GM12891 (cell line): ENCODE measurements at regions not wholly inside any gene's neighbourhood (a gene's known extent, or its start where the extent isn't known, plus 50 kb on each side); places are given as distances from the start of the nearest gene placed in this dataset.

Source experiments
- DNase-seq: peaks from one replicate; pipeline ENCODE4 v3.0.0; 2011; ENCODE audit warnings: low spot score; ENCODE audit not compliant: insufficient read length
- FAIRE-seq: peaks from 2 replicates; lab custom pipeline; 2011; peaks lifted over from hg19 to GRCh38; lab: Jason Lieb, UNC
- PAX5 ChIP-seq: IDR thresholded peaks from 2 replicates; pipeline ENCODE4 v1.6.1; 2011; ENCODE audit warnings: low read length, moderate library complexity, mild to moderate bottlenecking; ENCODE audit not compliant: insufficient read depth, severe bottlenecking
- POLR2A ChIP-seq: IDR thresholded peaks from 2 replicates; pipeline ENCODE4 v1.6.1; 2011; ENCODE audit warnings: low read depth, low read length, control low read depth
- POLR2AphosphoS5 ChIP-seq: IDR thresholded peaks from 2 replicates; pipeline ENCODE4 v1.6.1; 2011; ENCODE audit warnings: low read depth, low read length, control low read depth
- POU2F2 ChIP-seq: IDR thresholded peaks from 2 replicates; pipeline ENCODE4 v1.6.1; 2011; ENCODE audit warnings: low read depth, mild to moderate bottlenecking, control low read depth, low read length, moderate library complexity
- SPI1 ChIP-seq: IDR thresholded peaks from 2 replicates; pipeline ENCODE4 v1.6.1; 2011; ENCODE audit warnings: low read depth, low read length, control low read depth
- TAF1 ChIP-seq: IDR thresholded peaks from 2 replicates; pipeline ENCODE4 v1.6.1; 2011; ENCODE audit warnings: low read depth, low read length, control low read depth

DNA sequence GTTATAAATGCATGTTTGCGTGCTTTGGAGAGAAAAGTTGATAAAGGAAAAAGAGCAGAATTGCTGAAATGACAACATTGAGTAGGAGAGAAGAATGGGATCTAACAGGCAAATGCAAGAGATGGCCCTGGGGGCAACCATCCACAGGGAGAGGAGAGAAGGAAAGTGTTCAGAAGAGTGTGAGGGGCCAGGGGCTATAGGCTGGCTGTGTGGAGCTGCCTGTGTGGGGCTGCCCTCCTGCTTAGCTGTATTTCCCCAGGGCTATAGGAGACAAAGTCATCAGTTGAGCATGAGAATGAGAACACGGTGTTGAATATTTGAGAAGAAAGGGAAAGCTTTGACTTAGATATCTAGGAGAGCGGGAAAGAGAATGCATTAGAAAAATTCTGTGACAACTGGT, 572.0 kb downstream of the SOX11 start:
- FAIRE-seq (no peak), DNase-seq (no peak)
- no peak for TF ChIP-seq POLR2AphosphoS5
- TF ChIP-seq SPI1: no peak
- no peak for TF ChIP-seq POLR2A
- TF ChIP-seq TAF1: no peak
- TF ChIP-seq PAX5: no peak
- no peak for TF ChIP-seq POU2F2

DNA sequence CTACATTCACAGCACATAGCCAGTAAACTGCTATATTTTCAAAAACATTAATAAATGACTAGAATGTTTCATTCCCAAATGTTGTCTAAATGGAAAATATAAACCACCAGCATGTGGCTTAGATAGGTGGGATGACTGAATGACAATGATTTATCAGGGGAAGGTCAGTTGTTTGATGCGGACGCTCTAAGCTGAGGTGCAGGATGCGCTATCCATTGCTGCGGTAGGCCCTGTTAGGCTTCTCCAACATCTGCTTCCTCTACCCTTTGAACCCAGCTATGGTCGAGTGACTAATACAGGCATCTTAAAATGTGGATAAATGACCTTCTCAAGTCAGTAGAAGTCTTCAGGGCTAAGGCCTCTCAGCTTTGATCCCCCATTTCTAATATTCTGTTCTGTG, 584.2 kb downstream of the CMPK2 start:
- no peak for DNase-seq
- TF ChIP-seq TAF1 (no peak), POLR2AphosphoS5 (no peak), POU2F2 (no peak), POLR2A (no peak), SPI1 (no peak), PAX5 (no peak)
- FAIRE-seq: no peak

DNA sequence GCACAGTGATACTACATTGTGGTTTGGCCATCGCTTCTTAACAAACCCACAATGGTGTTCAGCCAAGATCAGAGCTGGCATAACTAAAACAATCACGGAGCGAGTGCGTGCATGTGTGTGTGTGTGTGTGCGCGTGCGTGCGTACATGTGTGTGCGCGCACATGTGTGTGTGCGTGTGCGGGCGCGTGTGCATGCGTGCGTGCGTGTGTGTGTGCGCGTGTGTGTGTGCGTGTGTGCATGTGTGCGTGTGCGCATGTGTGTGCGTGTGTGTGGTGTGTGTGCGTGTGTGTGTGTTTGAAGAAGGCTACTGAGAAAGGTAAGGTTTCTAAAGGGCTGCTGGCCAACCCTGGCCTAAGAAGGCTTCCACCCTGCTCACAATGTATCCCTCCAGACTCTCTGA, 582.4 kb downstream of the CMPK2 start:
- no peak for FAIRE-seq

DNA sequence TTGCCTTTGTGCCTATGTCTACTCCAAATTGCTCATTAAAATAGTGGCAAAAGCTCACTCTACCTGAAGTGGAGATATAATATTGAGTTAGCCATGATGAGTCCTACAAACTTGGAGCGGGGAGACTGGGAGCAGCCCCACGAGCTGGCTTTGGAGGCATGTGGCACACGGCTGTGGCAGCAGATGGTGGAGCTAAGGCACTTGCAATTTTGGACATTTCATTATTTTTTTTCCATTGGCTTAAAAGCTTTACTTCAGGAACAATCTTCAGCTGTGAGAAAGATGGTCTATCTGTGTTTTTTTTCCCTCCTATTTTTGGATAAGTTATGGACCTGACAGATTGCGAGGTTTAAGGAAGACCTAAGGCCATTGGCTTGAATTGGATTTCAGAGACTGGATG, 578.3 kb downstream of the CMPK2 start:
- FAIRE-seq (no peak), DNase-seq (no peak)
- TF ChIP-seq PAX5 (no peak), POLR2AphosphoS5 (no peak), TAF1 (no peak), POU2F2 (no peak), POLR2A (no peak), SPI1 (no peak)

More for the DNA sequence above, 582.4 kb downstream of the CMPK2 start:
- no peak for DNase-seq
- no peak for TF ChIP-seq POLR2A
- TF ChIP-seq POU2F2: no peak
- TF ChIP-seq POLR2AphosphoS5: no peak
- TF ChIP-seq PAX5: no peak

DNA sequence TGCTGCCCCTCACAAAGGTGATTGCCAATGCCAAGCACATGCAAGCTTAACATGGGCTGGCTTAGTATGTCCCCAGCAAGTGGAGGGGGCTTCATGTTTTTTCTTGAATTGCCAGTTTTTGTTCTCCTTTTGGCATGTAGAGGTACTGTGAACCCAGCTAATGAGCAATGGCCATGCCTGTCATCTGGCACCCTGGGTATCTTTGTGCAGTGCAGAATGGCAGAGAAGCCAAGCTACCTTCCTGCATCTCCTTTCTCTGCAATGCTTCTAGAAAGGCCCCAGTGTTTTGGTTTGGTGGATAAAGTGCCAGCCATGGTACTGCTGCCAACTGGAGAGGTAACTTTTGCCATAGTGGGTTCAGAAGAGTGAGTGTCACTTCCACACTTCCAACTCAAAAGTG, 576.9 kb downstream of the CMPK2 start:
- DNase-seq: no peak
- no peak for FAIRE-seq
- TF ChIP-seq POLR2A (no peak), POU2F2 (no peak), POLR2AphosphoS5 (no peak), TAF1 (no peak), SPI1 (no peak), PAX5 (no peak)

DNA sequence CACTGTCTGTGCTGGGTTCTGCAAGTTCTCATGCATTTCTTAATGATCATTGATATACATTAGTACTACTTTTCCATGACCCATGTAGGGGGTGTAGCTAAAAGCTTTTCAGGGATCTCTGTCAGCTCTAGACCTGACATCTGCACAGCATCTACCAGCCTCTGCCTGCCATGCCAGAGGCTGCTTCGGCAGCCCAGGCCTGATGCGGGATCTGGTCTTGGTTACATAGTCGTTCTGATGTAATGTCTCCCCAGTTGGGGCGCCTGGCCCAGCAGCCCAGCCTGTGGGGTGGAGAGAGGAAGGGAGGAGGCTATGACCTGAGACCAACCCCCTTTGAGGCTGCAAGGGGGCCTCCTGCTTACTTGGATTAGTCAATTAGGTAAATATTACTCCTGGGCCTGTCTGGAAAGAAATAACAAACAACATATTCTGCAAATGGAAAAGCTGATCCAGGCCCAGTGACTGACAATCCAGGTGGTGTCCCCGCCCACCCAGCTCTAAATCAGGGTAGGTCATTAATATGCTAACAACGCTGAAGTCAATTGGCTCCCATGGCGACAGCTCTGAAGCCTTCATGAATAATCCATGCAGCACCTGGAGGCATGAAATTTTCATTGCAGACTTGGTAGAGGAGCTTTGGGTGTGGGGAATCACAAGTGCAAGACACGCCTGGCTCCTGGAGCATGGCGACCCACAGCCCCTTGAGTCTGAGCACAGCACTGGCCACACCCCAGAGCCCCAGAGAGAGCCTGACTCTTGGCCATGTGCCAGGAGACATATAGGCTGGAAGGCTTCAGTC, 575.3 kb downstream of the CMPK2 start:
- DNase-seq (no peak), FAIRE-seq (no peak)
- TF ChIP-seq SPI1: no peak
- no peak for TF ChIP-seq POLR2A
- no peak for TF ChIP-seq TAF1
- TF ChIP-seq POU2F2: no peak
- no peak for TF ChIP-seq POLR2AphosphoS5
- TF ChIP-seq PAX5: no peak

DNA sequence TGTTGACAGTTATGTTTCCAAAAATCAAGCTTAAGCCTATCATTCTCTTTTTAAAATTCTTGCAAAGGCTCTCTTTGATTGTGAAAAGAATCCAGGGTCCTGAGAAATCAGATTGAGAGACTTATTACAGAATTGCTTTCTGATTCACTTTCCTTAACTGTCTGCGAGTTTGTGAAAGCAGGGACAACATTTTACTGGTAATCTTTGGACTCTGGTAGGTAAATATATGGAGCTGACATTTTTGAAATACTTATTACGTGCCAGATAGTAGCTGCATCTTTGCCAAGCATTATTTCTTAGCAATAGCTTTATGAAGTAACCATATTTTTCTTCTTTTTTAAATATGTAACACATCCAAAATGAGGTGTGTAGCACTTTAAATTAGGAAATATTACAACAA, 570.9 kb downstream of the CMPK2 start:
- TF ChIP-seq POLR2AphosphoS5: no peak
- TF ChIP-seq POU2F2: no peak
- no peak for TF ChIP-seq POLR2A
- no peak for TF ChIP-seq PAX5
- DNase-seq: no peak
- FAIRE-seq: no peak

DNA sequence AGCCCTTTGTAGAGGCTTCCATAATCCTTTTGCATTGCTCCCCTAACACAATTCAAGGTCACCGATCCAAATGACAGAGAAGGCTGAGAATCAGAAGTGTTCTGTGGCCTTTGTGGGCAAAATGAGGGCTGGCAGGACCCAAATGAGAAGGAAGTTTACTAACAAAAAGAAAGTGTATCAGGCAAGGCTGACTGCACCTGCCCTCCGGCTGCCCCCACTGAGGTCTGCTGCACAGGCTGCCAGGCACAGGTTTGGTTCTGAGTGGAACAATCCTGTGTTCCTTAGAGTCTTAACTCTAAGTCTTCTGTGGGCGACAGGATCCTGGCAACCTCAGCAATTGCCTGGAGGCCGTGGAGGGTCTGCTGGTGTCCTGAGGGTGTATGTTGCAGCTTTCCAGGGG, 568.5 kb downstream of the CMPK2 start:
- DNase-seq: no peak
- FAIRE-seq: no peak

DNA sequence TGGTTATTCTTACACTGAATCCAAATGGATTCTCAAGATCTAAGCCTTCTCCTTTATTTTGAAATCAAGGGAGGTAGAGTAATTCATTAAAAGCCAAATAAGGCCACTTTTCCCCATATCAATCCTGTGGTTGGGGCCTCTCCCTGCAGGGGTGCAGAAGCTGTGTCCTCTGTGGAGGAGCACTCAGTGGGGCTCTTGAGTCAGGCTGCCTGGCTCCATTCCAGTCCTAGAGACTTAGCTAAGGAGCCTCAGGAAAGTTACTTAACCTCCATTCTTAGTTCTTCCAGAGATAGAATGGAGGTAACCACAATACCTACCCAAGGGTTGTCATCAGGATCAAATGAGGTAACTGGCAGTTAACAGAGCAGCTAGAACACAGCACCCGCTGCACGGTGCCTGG, 564.3 kb downstream of the CMPK2 start:
- no peak for DNase-seq
- FAIRE-seq: no peak
- TF ChIP-seq POU2F2 (no peak), TAF1 (no peak), SPI1 (no peak), POLR2AphosphoS5 (no peak), POLR2A (no peak), PAX5 (no peak)

More for the DNA sequence above, 568.5 kb downstream of the CMPK2 start:
- no peak for TF ChIP-seq PAX5
- TF ChIP-seq POU2F2: no peak
- TF ChIP-seq SPI1: no peak
- TF ChIP-seq TAF1: no peak
- TF ChIP-seq POLR2A: no peak
- TF ChIP-seq POLR2AphosphoS5: no peak
